ENCODE measurements at regions not wholly inside any gene's neighbourhood (a gene's known extent, or its start where the extent isn't known, plus 50 kb on each side); places are given as distances from the start of the nearest gene placed in this dataset.

DNA sequence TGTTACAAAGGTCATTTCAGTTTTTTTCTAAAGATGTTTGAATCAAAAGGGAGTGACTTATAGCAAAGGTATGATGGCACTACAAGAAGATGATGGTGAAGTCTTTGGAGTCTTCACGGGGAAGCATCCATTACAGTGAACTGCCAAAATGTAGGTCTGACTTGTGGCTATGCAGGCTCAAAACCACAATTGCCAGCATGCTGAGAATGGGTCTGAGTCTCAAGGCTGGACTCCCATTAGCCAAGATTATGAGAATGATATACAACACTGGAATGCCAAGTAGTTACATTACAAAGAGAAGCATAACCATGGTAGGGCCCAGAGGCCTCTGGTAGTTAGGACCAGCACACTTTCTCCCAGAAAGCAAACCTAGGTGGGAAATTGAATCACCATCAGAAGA, 194.2 kb downstream of the MTHFS start:
- H3K9me3 ChIP-seq (ENCODE audit: control extremely low read depth in 1 of 3, control insufficient read depth in 2 of 3, insufficient read depth in 1 of 3, low read length in 2 of 3): no peaks in the 10 kb centered on the region
- H3K4me1 ChIP-seq (ENCODE audit: control insufficient read depth in 2 of 2, insufficient read depth in 2 of 2, low read length in 2 of 2): no peaks in the 10 kb centered on the region
- Mint-ChIP-seq H3K27ac (no peak overlapping the region), H3K4me3 (no peak overlapping the region), H3K27me3 (peaks cover 24% of the 10 kb centered on the region), H3K4me1 (no peaks in the 10 kb centered on the region), H3K9me3 (ENCODE audit: insufficient read depth) (no peaks in the 10 kb centered on the region)
- POLR2A ChIA-PET: no interaction called here
- no peak overlapping the region for H2AFZ ChIP-seq (ENCODE audit: insufficient read depth, low read depth, low read length, poor library complexity, severe bottlenecking)
- no peaks in the 10 kb centered on the region for H3K36me3 ChIP-seq (replicated peaks in 1 of 2; ENCODE audit: control extremely low read depth in 1 of 2, control insufficient read depth in 1 of 2, extremely low read depth in 1 of 2, insufficient read depth in 2 of 2, low read length in 1 of 2)
- TF ChIP-seq CTCF (IDR thresholded peaks at IDR 0.05) (no peak), EZH2 (IDR thresholded peaks at IDR 0.05; ENCODE audit: borderline replicate concordance, insufficient read depth, low read depth, low read length, poor library complexity, severe bottlenecking) (no peak)
- no peak overlapping the region for H3K4me2 ChIP-seq (replicated peaks; ENCODE audit: low read depth, low read length, poor library complexity, severe bottlenecking)
- intact Hi-C loops (cut with micrococcal nuclease): no loop called here
- DNase-seq (no peak), ATAC-seq (ENCODE audit: low read depth) (no peak)
- no peaks in the 10 kb centered on the region for H3K79me2 ChIP-seq (ENCODE audit: control insufficient read depth, insufficient read depth, low read length)
- H4K20me1 ChIP-seq (ENCODE audit: control insufficient read depth, insufficient read depth, low read length, poor library complexity, severe bottlenecking): no peaks in the 10 kb centered on the region
- H3K9ac ChIP-seq (ENCODE audit: low read length): no peak overlapping the region
- CTCF ChIA-PET: no interaction called here
- no peak overlapping the region for H3K4me3 ChIP-seq (ENCODE audit: control extremely low read depth in 1 of 5, extremely low read depth in 1 of 5, insufficient read depth in 1 of 5, low read depth in 2 of 5, low read length in 4 of 5)
- 100% methylated on average over 1 of the region's 1 CpG for WGBS (ENCODE audit: insufficient coverage)
- no peak overlapping the region for H3K27ac ChIP-seq (ENCODE audit: low read length in 2 of 2)
- H3K27me3 ChIP-seq (replicated peaks in 1 of 4; ENCODE audit: control extremely low read depth in 1 of 4, control insufficient read depth in 3 of 4, insufficient read depth in 4 of 4, low read length in 3 of 4): peaks cover 0 to 9% (median under 1%) of the 10 kb centered on the region in 4 experiments

GRCh38 chr15:79721256-79721655, 175.6 kb downstream of the MTHFS start:
- ATAC-seq (ENCODE audit: low read depth) (no peak), DNase-seq (no peak)
- no peaks in the 10 kb centered on the region for H4K20me1 ChIP-seq (ENCODE audit: control insufficient read depth, insufficient read depth, low read length, poor library complexity, severe bottlenecking)
- no peak for TF ChIP-seq EZH2 (IDR thresholded peaks at IDR 0.05; ENCODE audit: borderline replicate concordance, insufficient read depth, low read depth, low read length, poor library complexity, severe bottlenecking)
- no peak for TF ChIP-seq CTCF (IDR thresholded peaks at IDR 0.05)
- H3K4me2 ChIP-seq (replicated peaks; ENCODE audit: low read depth, low read length, poor library complexity, severe bottlenecking): no peak overlapping the region
- H3K36me3 ChIP-seq (replicated peaks in 1 of 2; ENCODE audit: control extremely low read depth in 1 of 2, control insufficient read depth in 1 of 2, extremely low read depth in 1 of 2, insufficient read depth in 2 of 2, low read length in 1 of 2): no peaks in the 10 kb centered on the region
- WGBS (ENCODE audit: insufficient coverage): 100% methylated on average over 1 of the region's 1 CpG
- H3K27me3 Mint-ChIP-seq: peaks cover 20% of the 10 kb centered on the region
- H3K9ac ChIP-seq (ENCODE audit: low read length): no peak overlapping the region
- no peaks in the 10 kb centered on the region for H3K79me2 ChIP-seq (ENCODE audit: control insufficient read depth, insufficient read depth, low read length)
- ChIA-PET CTCF (no interaction called here), POLR2A (no interaction called here)
- H3K4me1 ChIP-seq (ENCODE audit: control insufficient read depth in 2 of 2, insufficient read depth in 2 of 2, low read length in 2 of 2): no peaks in the 10 kb centered on the region
- H3K9me3 Mint-ChIP-seq (ENCODE audit: insufficient read depth): no peaks in the 10 kb centered on the region
- no peak overlapping the region for H3K27ac Mint-ChIP-seq
- no peak overlapping the region for H3K4me3 Mint-ChIP-seq
- intact Hi-C loops (cut with micrococcal nuclease): no loop called here
- H3K4me1 Mint-ChIP-seq: no peaks in the 10 kb centered on the region
- H2AFZ ChIP-seq (ENCODE audit: insufficient read depth, low read depth, low read length, poor library complexity, severe bottlenecking): no peak overlapping the region
- H3K9me3 ChIP-seq (ENCODE audit: control extremely low read depth in 1 of 3, control insufficient read depth in 2 of 3, insufficient read depth in 1 of 3, low read length in 2 of 3): no peaks in the 10 kb centered on the region
- H3K4me3 ChIP-seq (ENCODE audit: control extremely low read depth in 1 of 5, extremely low read depth in 1 of 5, insufficient read depth in 1 of 5, low read depth in 2 of 5, low read length in 4 of 5): no peak overlapping the region
- peaks cover 0 to 2% (median 0%) of the 10 kb centered on the region in 4 experiments for H3K27me3 ChIP-seq (replicated peaks in 1 of 4; ENCODE audit: control extremely low read depth in 1 of 4, control insufficient read depth in 3 of 4, insufficient read depth in 4 of 4, low read length in 3 of 4)
- no peak overlapping the region for H3K27ac ChIP-seq (ENCODE audit: low read length in 2 of 2)

All from B cell (primary cell).